AG04450 (cell line): ENCODE measurements at regions not wholly inside any gene's neighbourhood (a gene's known extent, or its start where the extent isn't known, plus 50 kb on each side); places are given as distances from the start of the nearest gene placed in this dataset.

ENCODE experiments used
- CTCF ChIA-PET: fragments of 300-600, 350-600 bp; formaldehyde crosslinking; extraction: SDS; loops from one replicate; lab custom pipeline; 2022; ENCODE audit warnings: antibody characterized with exemption, inconsistent platforms; lab: Charles Lee
- POLR2A ChIA-PET: fragments of 350-600 bp; formaldehyde crosslinking; extraction: SDS; loops from one replicate; lab custom pipeline; 2021; ENCODE audit warnings: antibody characterized with exemption, inconsistent platforms; lab: Yijun Ruan, JAX
- DNase-seq: peaks from one replicate; pipeline ENCODE4 v3.0.0-alpha.2; 2011; ENCODE audit warnings: low read depth, low spot score
- H3K27ac ChIP-seq: one replicate; pipeline ENCODE4 v1.5.1; 2012; ENCODE audit warnings: low read depth, low read length, control low read depth
- H3K27me3 ChIP-seq: one replicate; pipeline ENCODE4 v1.6.0; 2012; ENCODE audit warnings: low read length; ENCODE audit not compliant: control insufficient read depth, insufficient read depth
- H3K4me3 ChIP-seq: 2 replicates; pipeline ENCODE4 v1.5.1; 2011; ENCODE audit warnings: mild to moderate bottlenecking, low read depth, low read length, control low read depth
- H3K9me3 ChIP-seq: 2 replicates; pipeline ENCODE4 v1.5.1; 2012; ENCODE audit warnings: low read length; ENCODE audit not compliant: control insufficient read depth, insufficient read depth
- CTCF ChIP-seq: IDR thresholded peaks from 2 replicates; pipeline ENCODE4 v1.5.1; 2011; ENCODE audit warnings: low read depth, low read length, control low read depth, inconsistent platforms

DNA sequence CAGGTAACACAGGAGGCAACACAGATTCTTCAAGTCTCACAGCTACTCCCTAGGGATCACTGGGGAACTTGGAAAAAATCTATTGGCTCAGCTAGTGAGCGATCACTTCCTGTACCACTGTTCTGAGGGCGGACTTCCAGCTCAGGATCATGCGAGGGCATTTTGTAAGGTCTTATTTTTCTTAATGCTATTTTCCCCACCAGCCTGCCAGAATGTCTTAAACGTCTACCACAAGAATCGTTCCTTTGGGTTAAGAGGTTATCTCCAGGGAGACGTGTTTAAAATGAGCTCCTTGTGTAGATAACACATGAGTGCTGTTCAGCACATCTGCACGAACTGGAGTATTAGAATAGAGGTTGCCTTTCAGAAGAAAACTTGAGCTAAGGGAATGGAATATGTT, 162.6 kb downstream of the ETNK1 start:
- no peak for DNase-seq
- no peaks in the 10 kb centered on the region for H3K27me3 ChIP-seq
- no peak overlapping the region for H3K4me3 ChIP-seq
- ChIA-PET CTCF (interaction anchor here (0.6 kb wide), 1 partner anchor 1573 kb away, joined by 6 read pairs; no protein-coding TSS in a partner anchor), POLR2A (no interaction called here)
- no peak for TF ChIP-seq CTCF
- H3K27ac ChIP-seq, result no peak overlapping the region
- H3K9me3 ChIP-seq, result no peaks in the 10 kb centered on the region

GRCh38 chr12:22788913-22789312, 163.9 kb downstream of the ETNK1 start:
- DNase-seq, result no peak
- ChIA-PET POLR2A (no interaction called here), CTCF (no interaction called here)
- TF ChIP-seq CTCF, result no peak
- no peaks in the 10 kb centered on the region for H3K27me3 ChIP-seq
- H3K27ac ChIP-seq, result no peak overlapping the region
- H3K9me3 ChIP-seq, result no peaks in the 10 kb centered on the region
- H3K4me3 ChIP-seq, result no peak overlapping the region

DNA sequence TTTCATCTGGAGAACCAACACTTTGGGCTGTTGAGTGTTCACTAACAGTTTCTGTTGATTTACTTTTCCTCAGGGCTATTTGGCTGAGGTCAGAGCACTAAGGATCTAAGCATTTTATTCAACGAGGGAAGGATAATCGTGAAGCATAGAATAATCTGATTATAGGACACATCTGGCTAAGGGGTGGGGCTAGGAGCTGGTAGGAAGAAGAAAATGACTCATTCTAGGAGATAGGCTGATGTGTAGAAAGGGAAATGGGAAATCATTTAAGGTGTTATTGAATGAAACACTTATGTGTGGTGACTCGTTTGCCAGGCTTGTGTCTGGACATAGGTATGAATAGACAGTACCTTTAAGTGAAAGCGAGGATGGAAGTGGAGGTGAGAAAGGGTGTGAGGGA, 167.2 kb downstream of the ETNK1 start:
- Histone ChIP-seq H3K27me3 (no peaks in the 10 kb centered on the region), H3K4me3 (no peak overlapping the region), H3K9me3 (no peaks in the 10 kb centered on the region), H3K27ac (no peak overlapping the region)
- TF ChIP-seq CTCF, result no peak
- POLR2A ChIA-PET, result no interaction called here
- DNase-seq, result no peak
- CTCF ChIA-PET, result no interaction called here

DNA sequence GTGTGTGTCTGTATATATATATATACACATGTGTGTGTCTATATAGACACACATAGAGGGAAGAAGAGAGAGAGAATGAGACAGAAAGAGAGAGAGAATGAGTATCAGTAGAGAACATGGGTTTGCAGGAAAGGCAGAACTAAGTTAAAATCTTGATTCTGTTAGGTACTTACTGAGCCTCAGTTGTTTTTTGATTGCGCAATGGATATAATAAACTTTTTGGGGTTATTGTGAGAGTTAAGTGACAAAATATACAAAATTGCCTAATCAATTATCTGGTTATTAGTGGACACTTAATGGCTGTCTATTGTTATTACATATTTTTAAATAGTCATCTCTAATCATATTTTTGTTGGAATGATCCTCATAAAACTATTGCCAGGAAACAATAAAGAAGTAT, 169.0 kb downstream of the ETNK1 start:
- DNase-seq, result no peak
- no peaks in the 10 kb centered on the region for H3K9me3 ChIP-seq
- no peak overlapping the region for H3K27ac ChIP-seq
- POLR2A ChIA-PET, result no interaction called here
- TF ChIP-seq CTCF, result no peak
- no peaks in the 10 kb centered on the region for H3K27me3 ChIP-seq
- no peak overlapping the region for H3K4me3 ChIP-seq
- CTCF ChIA-PET, result no interaction called here

DNA sequence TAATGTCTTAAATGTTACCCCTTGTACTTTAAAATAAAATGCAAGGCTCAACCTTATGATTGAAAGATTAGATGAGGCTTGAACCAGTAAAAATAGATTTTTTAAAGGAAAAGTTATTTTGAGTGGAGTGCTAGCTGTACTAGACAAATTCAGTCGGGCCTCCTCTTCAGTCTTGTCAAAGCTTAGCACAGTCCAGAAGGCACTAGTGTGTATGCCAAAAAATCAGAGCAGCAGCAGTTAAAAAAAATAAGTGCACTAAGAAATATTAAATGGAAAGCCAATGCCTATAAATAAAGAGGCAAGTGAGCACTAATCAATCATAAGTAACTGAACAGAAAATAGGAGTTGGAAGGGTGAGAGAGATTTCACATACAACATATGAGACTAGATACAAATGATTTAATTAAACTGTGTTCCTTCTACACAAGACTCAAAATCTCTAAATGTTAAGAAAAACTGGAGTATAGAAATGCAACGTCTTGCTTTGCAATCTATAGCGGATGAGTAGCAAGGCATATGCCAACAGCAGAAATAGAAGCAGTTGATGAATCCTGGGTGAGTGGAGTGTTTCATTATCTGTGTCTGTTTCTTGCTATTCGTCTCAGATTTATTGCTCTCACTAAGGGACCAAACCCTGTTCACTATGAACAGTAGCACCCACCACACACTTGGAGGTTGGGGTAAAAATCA, 172.1 kb downstream of the ETNK1 start:
- Histone ChIP-seq H3K4me3 (no peak overlapping the region), H3K27me3 (no peaks in the 10 kb centered on the region), H3K27ac (no peak overlapping the region), H3K9me3 (no peaks in the 10 kb centered on the region)
- POLR2A ChIA-PET, result no interaction called here
- CTCF ChIA-PET, result no interaction called here
- no peak for DNase-seq
- no peak for TF ChIP-seq CTCF
